SK-N-SH (cell line): ENCODE measurements at regions not wholly inside any gene's neighbourhood (a gene's known extent, or its start where the extent isn't known, plus 50 kb on each side); places are given as distances from the start of the nearest gene placed in this dataset.

Experiments used
- EP300 ChIP-seq, 2 experiments: IDR thresholded peaks; 2 replicates each; pipeline versions ENCODE4 v1.4.0 to v1.6.1; 2012; ENCODE audit warnings: borderline replicate concordance in 1 of 2, low read depth in 1 of 2, low read length in 1 of 2
- EZH2phosphoT487 ChIP-seq: fragments of 200-600 bp; sonication (generic); IDR thresholded peaks from 2 replicates; pipeline ENCODE4 v1.6.1; 2017; ENCODE audit warnings: low read depth, mixed run types, mild to moderate bottlenecking, antibody characterized with exemption, moderate library complexity, borderline replicate concordance
- FOSL2 ChIP-seq: IDR thresholded peaks from 2 replicates; pipeline ENCODE4 v1.4.0; 2012; ENCODE audit warnings: low read depth, mild to moderate bottlenecking, moderate library complexity, borderline replicate concordance
- FOXM1 ChIP-seq: IDR thresholded peaks from 2 replicates; pipeline ENCODE4 v1.4.0; 2012; ENCODE audit warnings: low read depth, mild to moderate bottlenecking
- MAX ChIP-seq: IDR thresholded peaks from 2 replicates; pipeline ENCODE4 v1.4.0; 2012; ENCODE audit warnings: low read depth
- POLR2AphosphoS5 ChIP-seq: IDR thresholded peaks from 2 replicates; pipeline ENCODE4 v1.6.1; 2012; ENCODE audit warnings: low read depth, low read length
- RAD21 ChIP-seq: IDR thresholded peaks from 2 replicates; pipeline ENCODE4 v1.6.1; 2012; ENCODE audit warnings: mild to moderate bottlenecking, low read length
- RCOR1 ChIP-seq: fragments of 150-350 bp; IDR thresholded peaks from 2 replicates; pipeline ENCODE4 v1.6.1; 2017; ENCODE audit warnings: antibody characterized with exemption, low read length
- TAF1 ChIP-seq: IDR thresholded peaks from 2 replicates; pipeline ENCODE4 v1.6.1; 2012; ENCODE audit warnings: low read depth, mild to moderate bottlenecking, low read length, moderate library complexity, borderline replicate concordance
- TCF12 ChIP-seq: IDR thresholded peaks from 2 replicates; pipeline ENCODE4 v1.4.0; 2012
- TF ChIP-seq, protein P1 (sequence below): fragments of 200-600 bp; sonication (generic); IDR thresholded peaks from 2 replicates; pipeline ENCODE4 v1.6.1; 2017; ENCODE audit warnings: antibody characterized with exemption, mild to moderate bottlenecking, moderate library complexity
- TF ChIP-seq, protein P2 (sequence below): IDR thresholded peaks from 2 replicates; pipeline ENCODE4 v1.4.0; 2012; ENCODE audit warnings: low read depth, borderline replicate concordance

- TF ChIP-seq, protein P1, sequence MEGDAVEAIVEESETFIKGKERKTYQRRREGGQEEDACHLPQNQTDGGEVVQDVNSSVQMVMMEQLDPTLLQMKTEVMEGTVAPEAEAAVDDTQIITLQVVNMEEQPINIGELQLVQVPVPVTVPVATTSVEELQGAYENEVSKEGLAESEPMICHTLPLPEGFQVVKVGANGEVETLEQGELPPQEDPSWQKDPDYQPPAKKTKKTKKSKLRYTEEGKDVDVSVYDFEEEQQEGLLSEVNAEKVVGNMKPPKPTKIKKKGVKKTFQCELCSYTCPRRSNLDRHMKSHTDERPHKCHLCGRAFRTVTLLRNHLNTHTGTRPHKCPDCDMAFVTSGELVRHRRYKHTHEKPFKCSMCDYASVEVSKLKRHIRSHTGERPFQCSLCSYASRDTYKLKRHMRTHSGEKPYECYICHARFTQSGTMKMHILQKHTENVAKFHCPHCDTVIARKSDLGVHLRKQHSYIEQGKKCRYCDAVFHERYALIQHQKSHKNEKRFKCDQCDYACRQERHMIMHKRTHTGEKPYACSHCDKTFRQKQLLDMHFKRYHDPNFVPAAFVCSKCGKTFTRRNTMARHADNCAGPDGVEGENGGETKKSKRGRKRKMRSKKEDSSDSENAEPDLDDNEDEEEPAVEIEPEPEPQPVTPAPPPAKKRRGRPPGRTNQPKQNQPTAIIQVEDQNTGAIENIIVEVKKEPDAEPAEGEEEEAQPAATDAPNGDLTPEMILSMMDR, result no peak
- TF ChIP-seq EP300 (IDR thresholded peaks at IDR 0.05; ENCODE audit: borderline replicate concordance in 1 of 2, low read depth in 1 of 2, low read length in 1 of 2), result no peak
- no peak for TF ChIP-seq TAF1
- no peak for TF ChIP-seq MAX
- TF ChIP-seq RCOR1, result no peak
- TF ChIP-seq POLR2AphosphoS5, result no peak
- TF ChIP-seq TCF12, result no peak
- TF ChIP-seq FOSL2, result no peak
- TF ChIP-seq, protein P2, sequence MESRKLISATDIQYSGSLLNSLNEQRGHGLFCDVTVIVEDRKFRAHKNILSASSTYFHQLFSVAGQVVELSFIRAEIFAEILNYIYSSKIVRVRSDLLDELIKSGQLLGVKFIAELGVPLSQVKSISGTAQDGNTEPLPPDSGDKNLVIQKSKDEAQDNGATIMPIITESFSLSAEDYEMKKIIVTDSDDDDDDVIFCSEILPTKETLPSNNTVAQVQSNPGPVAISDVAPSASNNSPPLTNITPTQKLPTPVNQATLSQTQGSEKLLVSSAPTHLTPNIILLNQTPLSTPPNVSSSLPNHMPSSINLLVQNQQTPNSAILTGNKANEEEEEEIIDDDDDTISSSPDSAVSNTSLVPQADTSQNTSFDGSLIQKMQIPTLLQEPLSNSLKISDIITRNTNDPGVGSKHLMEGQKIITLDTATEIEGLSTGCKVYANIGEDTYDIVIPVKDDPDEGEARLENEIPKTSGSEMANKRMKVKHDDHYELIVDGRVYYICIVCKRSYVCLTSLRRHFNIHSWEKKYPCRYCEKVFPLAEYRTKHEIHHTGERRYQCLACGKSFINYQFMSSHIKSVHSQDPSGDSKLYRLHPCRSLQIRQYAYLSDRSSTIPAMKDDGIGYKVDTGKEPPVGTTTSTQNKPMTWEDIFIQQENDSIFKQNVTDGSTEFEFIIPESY, result no peak
- TF ChIP-seq FOXM1, result no peak
- TF ChIP-seq RAD21, result no peak
- no peak for TF ChIP-seq EZH2phosphoT487
Measured at GRCh38 chr4:140250989-140251552, 97.1 kb upstream of the MAML3 start.
